Parathyroid adenoma (tissue), 2 donors: ENCODE measurements at regions not wholly inside any gene's neighbourhood (a gene's known extent, or its start where the extent isn't known, plus 50 kb on each side); places are given as distances from the start of the nearest gene placed in this dataset.

Experiments
- H2AFZ ChIP-seq: fragments of 300-600 bp; sonication (generic); one replicate; pipeline ENCODE4 v1.7.0; 2017; ENCODE audit warnings: antibody characterized with exemption, mild to moderate bottlenecking
- H3K27ac ChIP-seq: fragments of 300-600 bp; sonication (generic); one replicate; pipeline ENCODE4 v1.7.0; 2017
- H3K27me3 ChIP-seq: fragments of 300-600 bp; sonication (generic); one replicate; pipeline ENCODE4 v1.7.0; 2017; ENCODE audit warnings: low read length; ENCODE audit not compliant: control insufficient read depth, insufficient read depth
- H3K36me3 ChIP-seq: fragments of 300-600 bp; sonication (generic); one replicate; pipeline ENCODE4 v1.7.0; 2017; ENCODE audit warnings: low read length; ENCODE audit not compliant: control insufficient read depth, insufficient read depth
- H3K4me1 ChIP-seq: fragments of 300-600 bp; sonication (generic); one replicate; pipeline ENCODE4 v1.7.0; 2017; ENCODE audit warnings: control low read depth
- H3K4me2 ChIP-seq: fragments of 300-600 bp; sonication (generic); one replicate; pipeline ENCODE4 v1.7.0; 2017; ENCODE audit warnings: low read length
- H3K4me3 ChIP-seq: fragments of 300-600 bp; sonication (generic); one replicate; pipeline ENCODE4 v1.7.0; 2017; ENCODE audit warnings: low read depth, low read length
- H3K79me2 ChIP-seq: fragments of 300-600 bp; sonication (generic); one replicate; pipeline ENCODE4 v1.7.0; 2017; ENCODE audit warnings: control low read depth
- H3K9ac ChIP-seq: fragments of 300-600 bp; sonication (generic); one replicate; pipeline ENCODE4 v1.7.0; 2017; ENCODE audit warnings: mild to moderate bottlenecking
- H3K9me3 ChIP-seq: fragments of 300-600 bp; sonication (generic); one replicate; pipeline ENCODE4 v1.7.0; 2017; ENCODE audit warnings: low read length; ENCODE audit not compliant: control insufficient read depth
- CTCF ChIP-seq: fragments of 300-600 bp; sonication (generic); IDR thresholded peaks from one replicate; pipeline ENCODE4 v1.7.0; 2017; ENCODE audit warnings: antibody characterized with exemption, mild to moderate bottlenecking
- donor health status: primary hyperparathyroidism.

GRCh38 chr13:79062291-79062690 is 343.8 kb downstream of the RBM26 start:
- no peaks in the 10 kb centered on the region for H3K9me3 ChIP-seq
- H3K79me2 ChIP-seq: no peaks in the 10 kb centered on the region
- no peaks in the 10 kb centered on the region for H3K27me3 ChIP-seq
- H3K4me1 ChIP-seq: no peaks in the 10 kb centered on the region
- H3K4me2 ChIP-seq: no peak overlapping the region
- no peak overlapping the region for H3K9ac ChIP-seq
- no peak overlapping the region for H3K4me3 ChIP-seq
- no peak overlapping the region for H2AFZ ChIP-seq
- no peaks in the 10 kb centered on the region for H3K36me3 ChIP-seq
- H3K27ac ChIP-seq: no peak overlapping the region
- TF ChIP-seq CTCF: no peak

- H3K4me3 ChIP-seq: no peak overlapping the region
- no peaks in the 10 kb centered on the region for H3K9me3 ChIP-seq
- no peaks in the 10 kb centered on the region for H3K36me3 ChIP-seq
- no peaks in the 10 kb centered on the region for H3K27me3 ChIP-seq
- no peaks in the 10 kb centered on the region for H3K79me2 ChIP-seq
- H3K4me1 ChIP-seq: no peaks in the 10 kb centered on the region
- H3K27ac ChIP-seq: no peak overlapping the region
- TF ChIP-seq CTCF: no peak
- H3K9ac ChIP-seq: no peak overlapping the region
- H2AFZ ChIP-seq: no peak overlapping the region
- H3K4me2 ChIP-seq: no peak overlapping the region
Measured at GRCh38 chr13:79060216-79060615, 345.8 kb downstream of the RBM26 start.

GRCh38 chr13:79056706-79057105 is 349.3 kb downstream of the RBM26 start:
- Histone ChIP-seq H2AFZ (no peak overlapping the region), H3K4me2 (no peak overlapping the region), H3K27me3 (no peaks in the 10 kb centered on the region), H3K4me1 (no peaks in the 10 kb centered on the region), H3K9me3 (no peaks in the 10 kb centered on the region), H3K27ac (no peak overlapping the region), H3K36me3 (no peaks in the 10 kb centered on the region), H3K79me2 (no peaks in the 10 kb centered on the region), H3K9ac (no peak overlapping the region), H3K4me3 (no peak overlapping the region)
- TF ChIP-seq CTCF: no peak

GRCh38 chr13:79051472-79051871 is 354.6 kb downstream of the RBM26 start:
- H3K4me3 ChIP-seq: no peak overlapping the region
- no peaks in the 10 kb centered on the region for H3K4me1 ChIP-seq
- H3K4me2 ChIP-seq: no peak overlapping the region
- no peak overlapping the region for H3K27ac ChIP-seq
- no peak overlapping the region for H2AFZ ChIP-seq
- no peaks in the 10 kb centered on the region for H3K27me3 ChIP-seq
- TF ChIP-seq CTCF: no peak
- H3K9me3 ChIP-seq: no peaks in the 10 kb centered on the region
- H3K36me3 ChIP-seq: no peaks in the 10 kb centered on the region
- no peak overlapping the region for H3K9ac ChIP-seq
- no peaks in the 10 kb centered on the region for H3K79me2 ChIP-seq

GRCh38 chr13:79044415-79044814 is 361.6 kb downstream of the RBM26 start:
- no peak for TF ChIP-seq CTCF
- no peaks in the 10 kb centered on the region for H3K36me3 ChIP-seq
- no peak overlapping the region for H3K4me2 ChIP-seq
- no peaks in the 10 kb centered on the region for H3K27me3 ChIP-seq
- H3K9ac ChIP-seq: no peak overlapping the region
- no peak overlapping the region for H3K4me3 ChIP-seq
- H3K79me2 ChIP-seq: no peaks in the 10 kb centered on the region
- H3K4me1 ChIP-seq: no peaks in the 10 kb centered on the region
- no peak overlapping the region for H3K27ac ChIP-seq
- no peak overlapping the region for H2AFZ ChIP-seq
- no peaks in the 10 kb centered on the region for H3K9me3 ChIP-seq
